PC-9 (cell line): ENCODE measurements at regions not wholly inside any gene's neighbourhood (a gene's known extent, or its start where the extent isn't known, plus 50 kb on each side); places are given as distances from the start of the nearest gene placed in this dataset.

Source experiments
- BruUV-seq: library from RNA; stranded (reverse); fragments of 400-500 nt; replicated peaks from 2 replicates; lab custom pipeline; 2021; lab: Mats Ljungman, UMichigan
- CTCF ChIA-PET: fragments of 300-600 bp; sonication (Branson Sonifier 250); formaldehyde crosslinking; loops from one replicate; lab custom pipeline; 2022; ENCODE audit warnings: antibody characterized with exemption; lab: Charles Lee
- POLR2A ChIA-PET: fragments of 300-600 bp; sonication (Branson Sonifier 250); formaldehyde crosslinking; loops from one replicate; lab custom pipeline; 2022; ENCODE audit warnings: antibody characterized with exemption; ENCODE audit not compliant: unreplicated experiment; lab: Charles Lee
- DNase-seq, 2 experiments: peaks; one replicate each; pipeline versions ENCODE4 v3.0.0 to v3.0.0-alpha.2; 2015 to 2022; ENCODE audit warnings: mixed read lengths in 1 of 2
- H2AFZ ChIP-seq: fragments of 200-600 bp; sonication (generic); 2 replicates; pipeline ENCODE4 v1.8.1; 2017; ENCODE audit warnings: antibody characterized with exemption
- H3F3A ChIP-seq: fragments of 200-600 bp; sonication (generic); 2 replicates; pipeline ENCODE4 v1.8.1; 2017; ENCODE audit warnings: antibody characterized with exemption, mild to moderate bottlenecking, low read depth; ENCODE audit not compliant: insufficient read depth
- H3K27ac ChIP-seq: fragments of 200-600 bp; sonication (generic); 2 replicates; pipeline ENCODE4 v1.6.1; 2016; ENCODE audit warnings: mixed run types
- H3K27me3 ChIP-seq: fragments of 200-600 bp; sonication (generic); 2 replicates; pipeline ENCODE4 v1.6.1; 2016; ENCODE audit warnings: low read depth, mixed run types; ENCODE audit not compliant: insufficient read depth
- H3K36me3 ChIP-seq: fragments of 200-600 bp; sonication (generic); 2 replicates; pipeline ENCODE4 v1.6.1; 2016; ENCODE audit warnings: low read depth, mixed run types
- H3K4me1 ChIP-seq: fragments of 200-600 bp; sonication (generic); replicated peaks from 2 replicates; pipeline ENCODE4 v1.6.1; 2016; ENCODE audit warnings: mixed run types; ENCODE audit not compliant: insufficient read depth
- H3K4me2 ChIP-seq: fragments of 200-600 bp; sonication (generic); 2 replicates; pipeline ENCODE4 v1.6.1; 2017; ENCODE audit warnings: mixed run types
- H3K4me3 ChIP-seq: fragments of 200-600 bp; sonication (generic); 2 replicates; pipeline ENCODE4 v1.6.1; 2016; ENCODE audit warnings: mixed run types
- H3K79me2 ChIP-seq: fragments of 200-600 bp; sonication (generic); 2 replicates; pipeline ENCODE4 v1.6.1; 2017; ENCODE audit warnings: low read depth, mixed run types
- H3K9me2 ChIP-seq: fragments of 200-600 bp; sonication (generic); 2 replicates; pipeline ENCODE4 v1.8.1; 2017; ENCODE audit warnings: mild to moderate bottlenecking; ENCODE audit not compliant: insufficient read depth
- H3K9me3 ChIP-seq: fragments of 200-600 bp; sonication (generic); 2 replicates; pipeline ENCODE4 v1.8.1; 2016; ENCODE audit warnings: low read depth; ENCODE audit not compliant: insufficient read depth
- H4K20me1 ChIP-seq: fragments of 200-600 bp; sonication (generic); 2 replicates; pipeline ENCODE4 v1.8.1; 2017; ENCODE audit not compliant: insufficient read depth
- CTCF ChIP-seq: fragments of 200-600 bp; sonication (generic); conservative IDR thresholded peaks from 2 replicates; pipeline ENCODE4 v1.6.1; 2017; ENCODE audit warnings: mixed run types, antibody characterized with exemption, mild to moderate bottlenecking, moderate library complexity
- EZH2 ChIP-seq: fragments of 200-600 bp; sonication (generic); IDR thresholded peaks from 2 replicates; pipeline ENCODE4 v1.8.0; 2017; ENCODE audit warnings: antibody characterized with exemption, low read depth
- intact Hi-C: fragments of 100-400 bp; cut with micrococcal nuclease; formaldehyde crosslinking; loops from one replicate; pipeline ENCODE4 v1.10.0; 2022; ENCODE audit not compliant: unreplicated experiment

GRCh38 chr11:29119707-29120618, 896.9 kb downstream of the KCNA4 start:
- no peaks in the 10 kb centered on the region for H3K4me1 ChIP-seq
- TF ChIP-seq CTCF (no peak), EZH2 (no peak)
- intact Hi-C loops, result no loop called here
- POLR2A ChIA-PET, result interaction anchor here (0.6 to 0.7 kb wide), 2 partner anchors 23 to 133 kb away, joined by 3 to 4 read pairs; no protein-coding TSS in a partner anchor
- no peak for DNase-seq
- H2AFZ ChIP-seq, result no peak overlapping the region
- no peak overlapping the region for H3K4me2 ChIP-seq
- H3K9me2 ChIP-seq, result no peaks in the 10 kb centered on the region
- no peak overlapping the region for H3K27ac ChIP-seq
- H3K4me3 ChIP-seq, result no peak overlapping the region
- H3K27me3 ChIP-seq, result no peaks in the 10 kb centered on the region
- no peaks in the 10 kb centered on the region for H3K79me2 ChIP-seq
- BruUV-seq, result no TSS peak
- H3K9me3 ChIP-seq, result no peaks in the 10 kb centered on the region
- H3K36me3 ChIP-seq, result no peaks in the 10 kb centered on the region
- CTCF ChIA-PET, result no interaction called here
- H3F3A ChIP-seq, result no peaks in the 10 kb centered on the region
- H4K20me1 ChIP-seq, result no peaks in the 10 kb centered on the region

- ChIA-PET CTCF (no interaction called here), POLR2A (interaction anchor here (0.7 kb wide), 1 partner anchor 22 kb away, joined by 4 read pairs; no protein-coding TSS in a partner anchor)
- no TSS peak for BruUV-seq
- H3K27ac ChIP-seq, result no peak overlapping the region
- no peaks in the 10 kb centered on the region for H3K4me1 ChIP-seq
- no peak overlapping the region for H3K4me3 ChIP-seq
- no peak for DNase-seq
- H3K9me2 ChIP-seq, result no peaks in the 10 kb centered on the region
- no peak for TF ChIP-seq CTCF
- TF ChIP-seq EZH2, result no peak
- no peak overlapping the region for H3K4me2 ChIP-seq
- H3K79me2 ChIP-seq, result no peaks in the 10 kb centered on the region
- intact Hi-C loops, result no loop called here
- H3K9me3 ChIP-seq, result no peaks in the 10 kb centered on the region
- no peaks in the 10 kb centered on the region for H3F3A ChIP-seq
- no peaks in the 10 kb centered on the region for H4K20me1 ChIP-seq
- H2AFZ ChIP-seq, result no peak overlapping the region
- H3K27me3 ChIP-seq, result no peaks in the 10 kb centered on the region
- no peaks in the 10 kb centered on the region for H3K36me3 ChIP-seq
These were observed 897.7 kb downstream of the KCNA4 start for GRCh38 chr11:29119116-29119515.

GRCh38 chr11:29100967-29101366, 915.9 kb downstream of the KCNA4 start:
- H3K4me3 ChIP-seq, result no peak overlapping the region
- H3K36me3 ChIP-seq, result no peaks in the 10 kb centered on the region
- no peak overlapping the region for H2AFZ ChIP-seq
- H3K9me2 ChIP-seq, result no peaks in the 10 kb centered on the region
- no peaks in the 10 kb centered on the region for H3K79me2 ChIP-seq
- TF ChIP-seq CTCF, result no peak
- H4K20me1 ChIP-seq, result no peaks in the 10 kb centered on the region
- intact Hi-C loops, result no loop called here
- no peaks in the 10 kb centered on the region for H3F3A ChIP-seq
- no TSS peak for BruUV-seq
- H3K27ac ChIP-seq, result no peak overlapping the region
- no peaks in the 10 kb centered on the region for H3K4me1 ChIP-seq
- 0 out of 2 replicates have a peak, but pooled peaks cover 3% of the 10 kb centered on the region for H3K9me3 ChIP-seq
- DNase-seq, result no peak
- CTCF ChIA-PET, result no interaction called here
- H3K4me2 ChIP-seq, result no peak overlapping the region
- POLR2A ChIA-PET, result no interaction called here
- no peaks in the 10 kb centered on the region for H3K27me3 ChIP-seq
